ENCODE measurements at regions not wholly inside any gene's neighbourhood (a gene's known extent, or its start where the extent isn't known, plus 50 kb on each side); places are given as distances from the start of the nearest gene placed in this dataset.
"Not testable (repeated sequence)": the region's sequence is repeated elsewhere in the genome, so short reads cannot be mapped to it uniquely, and the experiment has no call there.

DNA sequence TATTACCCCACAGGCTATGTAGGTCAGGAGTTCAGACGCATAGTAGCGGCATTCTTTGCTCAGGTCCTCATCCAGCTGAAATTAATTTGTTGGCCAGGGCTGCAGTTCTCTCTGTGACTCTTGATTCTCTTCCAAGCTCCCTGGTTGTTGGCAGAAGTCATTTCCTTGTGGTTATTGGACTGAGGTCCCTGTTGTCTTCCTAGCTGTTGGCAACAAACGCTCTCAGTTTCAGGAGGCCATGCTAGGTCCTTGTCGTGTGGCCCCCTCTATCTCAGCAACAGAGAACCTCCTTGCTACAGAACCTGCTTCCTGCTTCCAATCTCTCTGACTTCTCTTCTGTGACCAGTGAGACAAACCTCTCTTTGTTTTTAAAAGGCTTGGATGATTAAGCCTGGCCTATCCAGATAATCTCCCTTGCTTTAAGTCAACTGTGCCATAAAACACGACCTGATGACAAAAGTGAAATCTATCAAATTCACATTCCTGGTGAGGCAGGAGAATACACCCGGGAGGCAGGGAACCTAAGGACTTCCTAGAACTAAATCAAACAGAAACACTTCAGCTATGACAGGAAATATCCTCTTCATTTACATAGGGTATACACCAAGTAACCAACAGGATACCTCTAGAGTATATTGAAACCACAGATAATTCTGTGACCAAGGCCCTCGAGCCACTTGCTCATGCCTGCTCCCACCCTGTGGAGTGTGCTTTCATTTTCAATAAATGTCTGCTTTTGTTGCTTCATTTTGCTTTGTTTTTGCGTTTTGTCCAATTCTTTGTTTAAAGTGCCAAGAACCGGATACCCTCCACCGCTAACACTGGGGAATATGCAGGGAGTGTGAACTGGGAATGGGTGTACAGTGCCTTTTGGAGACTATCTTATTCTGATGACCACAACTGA lies 196.0 kb downstream of the BTBD3 start:
- Histone ChIP-seq H3K4me1 (peaks cover 0 to 6% (median 0%) of the 10 kb centered on the region in 4 donors), H3K27ac (no peak overlapping the region), H3K4me3 (no peak overlapping the region), H3K36me3 (no peaks in the 10 kb centered on the region), H3K9me3 (no peaks in the 10 kb centered on the region), H3K27me3 (no peaks in the 10 kb centered on the region)
- no peak for DNase-seq
- 48 to 52% methylated on average over 10 of the region's 10 CpGs for WGBS, 2 donors
- peak; percentile 49 to 66 for ATAC-seq (ENCODE audit: low FRiP score in 2 of 2)
- TF ChIP-seq EP300 (IDR thresholded peaks at IDR 0.05): no peak
- TF ChIP-seq POLR2A (IDR thresholded peaks at IDR 0.05): no peak
- no peak for TF ChIP-seq POLR2AphosphoS5 (IDR thresholded peaks at IDR 0.05)
- TF ChIP-seq, protein P1, sequence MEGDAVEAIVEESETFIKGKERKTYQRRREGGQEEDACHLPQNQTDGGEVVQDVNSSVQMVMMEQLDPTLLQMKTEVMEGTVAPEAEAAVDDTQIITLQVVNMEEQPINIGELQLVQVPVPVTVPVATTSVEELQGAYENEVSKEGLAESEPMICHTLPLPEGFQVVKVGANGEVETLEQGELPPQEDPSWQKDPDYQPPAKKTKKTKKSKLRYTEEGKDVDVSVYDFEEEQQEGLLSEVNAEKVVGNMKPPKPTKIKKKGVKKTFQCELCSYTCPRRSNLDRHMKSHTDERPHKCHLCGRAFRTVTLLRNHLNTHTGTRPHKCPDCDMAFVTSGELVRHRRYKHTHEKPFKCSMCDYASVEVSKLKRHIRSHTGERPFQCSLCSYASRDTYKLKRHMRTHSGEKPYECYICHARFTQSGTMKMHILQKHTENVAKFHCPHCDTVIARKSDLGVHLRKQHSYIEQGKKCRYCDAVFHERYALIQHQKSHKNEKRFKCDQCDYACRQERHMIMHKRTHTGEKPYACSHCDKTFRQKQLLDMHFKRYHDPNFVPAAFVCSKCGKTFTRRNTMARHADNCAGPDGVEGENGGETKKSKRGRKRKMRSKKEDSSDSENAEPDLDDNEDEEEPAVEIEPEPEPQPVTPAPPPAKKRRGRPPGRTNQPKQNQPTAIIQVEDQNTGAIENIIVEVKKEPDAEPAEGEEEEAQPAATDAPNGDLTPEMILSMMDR (IDR thresholded peaks at IDR 0.05): no peak

DNA sequence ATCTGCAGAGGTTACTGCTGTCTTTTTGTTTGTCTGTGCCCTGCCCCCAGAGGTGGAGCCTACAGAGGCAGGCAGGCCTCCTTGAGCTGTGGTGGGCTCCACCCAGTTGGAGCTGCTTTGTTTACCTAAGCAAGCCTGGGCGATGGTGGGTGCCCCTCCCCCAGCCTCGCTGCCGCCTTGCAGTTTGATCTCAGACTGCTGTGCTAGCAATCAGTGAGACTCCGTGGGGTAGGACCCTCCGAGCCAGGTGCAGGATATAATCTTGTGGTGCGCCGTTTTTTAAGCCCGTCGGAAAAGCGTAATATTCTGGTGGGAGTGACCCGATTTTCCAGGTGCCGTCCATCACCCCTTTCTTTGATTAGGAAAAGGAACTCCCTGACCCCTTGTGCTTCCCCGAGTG lies 211.4 kb downstream of the BTBD3 start:
- H3K27ac ChIP-seq; H3K27me3 ChIP-seq; ATAC-seq (ENCODE audit: low FRiP score in 2 of 2); H3K36me3 ChIP-seq; H3K9me3 ChIP-seq; H3K4me1 ChIP-seq; H3K4me3 ChIP-seq: not testable (repeated sequence)
- DNase-seq: peak in 1 of 2 donors; percentile 34
- 70 to 77% methylated on average over 13 of the region's 13 CpGs for WGBS, 2 donors

DNA sequence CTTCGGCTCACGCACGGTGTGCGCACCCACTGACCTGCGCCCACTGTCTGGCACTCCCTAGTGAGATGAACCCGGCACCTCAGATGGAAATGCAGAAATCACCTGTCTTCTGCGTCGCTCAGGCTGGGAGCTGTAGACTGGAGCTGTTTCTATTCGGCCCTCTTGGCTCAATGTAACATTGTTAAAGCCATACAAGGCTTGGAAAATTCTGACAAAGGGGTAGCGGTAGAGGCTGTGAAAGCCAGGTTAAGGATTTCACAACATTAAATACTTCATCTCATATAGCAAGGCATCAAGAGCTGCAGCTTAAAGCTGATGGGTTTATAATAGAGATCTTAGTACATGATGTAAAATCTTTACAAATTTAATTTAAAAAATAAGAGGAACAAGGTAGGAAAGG lies 211.8 kb downstream of the BTBD3 start:
- not testable (repeated sequence) for H3K27me3 ChIP-seq; H3K36me3 ChIP-seq; DNase-seq; ATAC-seq (ENCODE audit: low FRiP score in 2 of 2); H3K4me3 ChIP-seq; H3K4me1 ChIP-seq; H3K9me3 ChIP-seq; H3K27ac ChIP-seq
- WGBS, 2 donors: 89 to 90% methylated on average over 10 of the region's 10 CpGs

DNA sequence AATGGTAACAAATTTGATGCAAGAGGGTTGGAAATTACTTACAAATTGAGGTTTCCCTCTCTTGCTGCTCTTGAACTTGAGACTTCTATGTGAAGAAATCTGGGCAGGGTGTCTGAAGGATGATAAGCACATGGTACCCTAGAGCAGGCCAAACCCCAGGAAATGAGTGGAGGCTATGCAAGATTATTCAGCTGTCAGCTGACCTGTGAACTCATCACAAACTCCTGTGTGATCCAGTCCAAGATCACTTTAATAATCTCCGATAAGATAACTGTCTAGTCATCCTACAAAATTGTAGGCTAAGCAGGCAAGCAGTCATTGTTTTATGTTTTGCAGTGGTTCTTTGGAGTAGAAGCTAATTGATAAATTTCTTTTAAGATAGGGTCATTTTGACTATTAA lies 213.1 kb downstream of the BTBD3 start:
- H3K27ac ChIP-seq: no peak overlapping the region
- ATAC-seq (ENCODE audit: low FRiP score in 2 of 2) (no peak), DNase-seq (no peak)
- no peaks in the 10 kb centered on the region for H3K36me3 ChIP-seq
- H3K27me3 ChIP-seq: no peaks in the 10 kb centered on the region
- H3K4me3 ChIP-seq: no peak overlapping the region
- 80 to 88% methylated on average over 1 of the region's 1 CpG for WGBS, 2 donors
- no peaks in the 10 kb centered on the region for H3K9me3 ChIP-seq
- TF ChIP-seq EP300 (IDR thresholded peaks at IDR 0.05) (no peak), POLR2AphosphoS5 (IDR thresholded peaks at IDR 0.05) (no peak), POLR2A (IDR thresholded peaks at IDR 0.05) (no peak)
- TF ChIP-seq, protein P1 (IDR thresholded peaks at IDR 0.05): no peak
- no peaks in the 10 kb centered on the region for H3K4me1 ChIP-seq

DNA sequence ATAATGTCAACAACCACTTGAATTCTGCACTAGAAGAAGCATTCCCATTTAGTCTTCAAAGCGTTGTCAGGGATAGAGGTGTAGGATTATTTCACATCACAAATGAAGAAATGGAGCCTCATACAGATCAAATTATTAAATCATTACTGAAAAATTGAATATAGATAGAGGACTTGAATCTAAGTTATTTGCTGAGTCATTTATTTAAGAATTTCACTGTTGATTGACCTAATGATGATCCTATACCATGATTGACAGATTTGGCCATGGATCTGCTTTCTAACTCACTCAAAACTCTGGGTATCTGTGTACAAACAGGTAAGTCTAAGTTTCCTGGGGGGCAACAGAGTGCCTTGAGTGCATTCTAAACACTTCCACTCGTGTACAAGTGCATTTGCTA lies 215.9 kb downstream of the BTBD3 start:
- no peaks in the 10 kb centered on the region for H3K36me3 ChIP-seq
- 67 to 80% methylated on average over 2 of the region's 2 CpGs for WGBS, 2 donors
- no peak overlapping the region for H3K4me3 ChIP-seq
- DNase-seq (no peak), ATAC-seq (ENCODE audit: low FRiP score in 2 of 2) (no peak)
- H3K4me1 ChIP-seq: no peaks in the 10 kb centered on the region
- H3K27me3 ChIP-seq: no peaks in the 10 kb centered on the region
- no peak for TF ChIP-seq POLR2A (IDR thresholded peaks at IDR 0.05)
- TF ChIP-seq POLR2AphosphoS5 (IDR thresholded peaks at IDR 0.05): no peak
- TF ChIP-seq, protein P1 (IDR thresholded peaks at IDR 0.05): no peak
- TF ChIP-seq EP300 (IDR thresholded peaks at IDR 0.05): no peak
- no peaks in the 10 kb centered on the region for H3K9me3 ChIP-seq
- H3K27ac ChIP-seq: no peak overlapping the region

DNA sequence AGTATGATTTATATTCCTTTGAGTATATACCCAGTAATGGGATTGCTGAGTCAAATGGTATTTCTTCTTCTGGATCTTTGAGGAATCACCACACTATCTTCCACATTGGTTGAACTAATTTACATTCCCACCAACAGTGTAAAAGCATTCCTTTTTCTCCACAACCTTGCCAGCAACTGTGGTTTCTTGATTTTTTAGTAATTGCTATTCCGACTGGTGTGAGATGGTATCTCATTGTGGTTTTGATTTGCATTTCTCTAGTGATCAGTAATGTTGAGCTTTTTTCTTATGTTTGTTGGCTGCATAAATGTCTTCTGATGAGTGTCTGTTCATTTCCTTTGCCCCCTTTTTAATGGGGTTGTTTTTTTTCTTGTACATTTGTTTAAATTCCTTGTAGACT lies 228.3 kb downstream of the BTBD3 start:
- 88 to 97% methylated on average over 1 of the region's 1 CpG for WGBS, 2 donors
- ATAC-seq (ENCODE audit: low FRiP score in 2 of 2); DNase-seq; H3K36me3 ChIP-seq; H3K4me1 ChIP-seq; H3K4me3 ChIP-seq; H3K27ac ChIP-seq; H3K27me3 ChIP-seq; H3K9me3 ChIP-seq: not testable (repeated sequence)

All from upper lobe of left lung (tissue), 6 donors.